HEK293 (cell line): ENCODE measurements at regions not wholly inside any gene's neighbourhood (a gene's known extent, or its start where the extent isn't known, plus 50 kb on each side); places are given as distances from the start of the nearest gene placed in this dataset.

ENCODE experiments used
- KLF16 ChIP-seq: fragments of 450-650 bp; formaldehyde crosslinking; IDR thresholded peaks from 2 replicates; pipeline ENCODE4 v1.5.1; 2017; ENCODE audit warnings: missing biosample characterization, missing genetic modification characterization
- TCF7L2 ChIP-seq: IDR thresholded peaks from 2 replicates; pipeline ENCODE4 v1.6.1; 2011; ENCODE audit warnings: low read depth, mild to moderate bottlenecking, inconsistent platforms, low read length, moderate library complexity, borderline replicate concordance
- ZNF341 ChIP-seq: fragments of 450-650 bp; formaldehyde crosslinking; IDR thresholded peaks from 2 replicates; pipeline ENCODE4; 2016; ENCODE audit warnings: low read depth, missing biosample characterization, missing genetic modification characterization
- TF ChIP-seq, protein P1 (sequence below): fragments of 450-650 bp; formaldehyde crosslinking; IDR thresholded peaks from 2 replicates; pipeline ENCODE4 v1.5.1; 2016; ENCODE audit warnings: missing biosample characterization, missing genetic modification characterization, low read depth
- TF ChIP-seq, protein P2 (sequence below): fragments of 450-650 bp; formaldehyde crosslinking; IDR thresholded peaks from 2 replicates; pipeline ENCODE4 v1.5.1; 2016; ENCODE audit warnings: missing biosample characterization, missing genetic modification characterization
- TF ChIP-seq, protein P3 (sequence below): fragments of 450-650 bp; formaldehyde crosslinking; optimal IDR thresholded peaks from 2 replicates; pipeline ENCODE3; 2016; ENCODE audit warnings: missing biosample characterization, mild to moderate bottlenecking, missing genetic modification characterization
- TF ChIP-seq, protein P4 (sequence below): fragments of 450-650 bp; formaldehyde crosslinking; IDR thresholded peaks from 2 replicates; pipeline ENCODE4 v1.5.1; 2016; ENCODE audit warnings: missing biosample characterization, missing genetic modification characterization

DNA sequence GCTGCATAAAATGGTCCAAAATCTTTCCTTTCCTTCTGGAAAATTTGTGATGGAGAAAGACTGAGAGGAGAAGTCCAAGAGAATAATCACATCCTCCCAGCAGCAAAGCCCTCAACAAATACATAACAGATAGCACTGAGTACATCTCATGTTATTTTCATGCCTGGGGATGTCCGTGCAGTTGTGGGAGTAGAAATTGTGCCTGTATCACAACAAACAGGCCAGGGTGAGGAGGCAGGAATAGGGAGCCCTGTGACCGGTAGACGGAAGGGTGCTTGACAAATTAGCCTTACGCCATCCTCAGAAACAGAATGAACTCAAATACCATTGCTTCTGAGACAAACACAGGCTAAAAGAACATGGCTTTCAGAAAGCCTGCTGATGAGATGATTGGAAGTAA lies 333.2 kb upstream of the UMPS start:
- TF ChIP-seq, protein P1, sequence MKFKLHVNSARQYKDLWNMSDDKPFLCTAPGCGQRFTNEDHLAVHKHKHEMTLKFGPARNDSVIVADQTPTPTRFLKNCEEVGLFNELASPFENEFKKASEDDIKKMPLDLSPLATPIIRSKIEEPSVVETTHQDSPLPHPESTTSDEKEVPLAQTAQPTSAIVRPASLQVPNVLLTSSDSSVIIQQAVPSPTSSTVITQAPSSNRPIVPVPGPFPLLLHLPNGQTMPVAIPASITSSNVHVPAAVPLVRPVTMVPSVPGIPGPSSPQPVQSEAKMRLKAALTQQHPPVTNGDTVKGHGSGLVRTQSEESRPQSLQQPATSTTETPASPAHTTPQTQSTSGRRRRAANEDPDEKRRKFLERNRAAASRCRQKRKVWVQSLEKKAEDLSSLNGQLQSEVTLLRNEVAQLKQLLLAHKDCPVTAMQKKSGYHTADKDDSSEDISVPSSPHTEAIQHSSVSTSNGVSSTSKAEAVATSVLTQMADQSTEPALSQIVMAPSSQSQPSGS (tag by site-specific recombination) = no peak
- TF ChIP-seq, protein P2, sequence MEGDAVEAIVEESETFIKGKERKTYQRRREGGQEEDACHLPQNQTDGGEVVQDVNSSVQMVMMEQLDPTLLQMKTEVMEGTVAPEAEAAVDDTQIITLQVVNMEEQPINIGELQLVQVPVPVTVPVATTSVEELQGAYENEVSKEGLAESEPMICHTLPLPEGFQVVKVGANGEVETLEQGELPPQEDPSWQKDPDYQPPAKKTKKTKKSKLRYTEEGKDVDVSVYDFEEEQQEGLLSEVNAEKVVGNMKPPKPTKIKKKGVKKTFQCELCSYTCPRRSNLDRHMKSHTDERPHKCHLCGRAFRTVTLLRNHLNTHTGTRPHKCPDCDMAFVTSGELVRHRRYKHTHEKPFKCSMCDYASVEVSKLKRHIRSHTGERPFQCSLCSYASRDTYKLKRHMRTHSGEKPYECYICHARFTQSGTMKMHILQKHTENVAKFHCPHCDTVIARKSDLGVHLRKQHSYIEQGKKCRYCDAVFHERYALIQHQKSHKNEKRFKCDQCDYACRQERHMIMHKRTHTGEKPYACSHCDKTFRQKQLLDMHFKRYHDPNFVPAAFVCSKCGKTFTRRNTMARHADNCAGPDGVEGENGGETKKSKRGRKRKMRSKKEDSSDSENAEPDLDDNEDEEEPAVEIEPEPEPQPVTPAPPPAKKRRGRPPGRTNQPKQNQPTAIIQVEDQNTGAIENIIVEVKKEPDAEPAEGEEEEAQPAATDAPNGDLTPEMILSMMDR (tag by site-specific recombination) = no peak
- TF ChIP-seq KLF16 (tag by site-specific recombination) (no peak), ZNF341 (tag by site-specific recombination) (no peak), TCF7L2 (no peak)
- TF ChIP-seq, protein P3, sequence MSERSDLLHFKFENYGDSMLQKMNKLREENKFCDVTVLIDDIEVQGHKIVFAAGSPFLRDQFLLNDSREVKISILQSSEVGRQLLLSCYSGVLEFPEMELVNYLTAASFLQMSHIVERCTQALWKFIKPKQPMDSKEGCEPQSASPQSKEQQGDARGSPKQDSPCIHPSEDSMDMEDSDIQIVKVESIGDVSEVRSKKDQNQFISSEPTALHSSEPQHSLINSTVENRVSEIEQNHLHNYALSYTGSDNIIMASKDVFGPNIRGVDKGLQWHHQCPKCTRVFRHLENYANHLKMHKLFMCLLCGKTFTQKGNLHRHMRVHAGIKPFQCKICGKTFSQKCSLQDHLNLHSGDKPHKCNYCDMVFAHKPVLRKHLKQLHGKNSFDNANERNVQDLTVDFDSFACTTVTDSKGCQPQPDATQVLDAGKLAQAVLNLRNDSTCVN (tag by site-specific recombination) = no peak
- TF ChIP-seq, protein P4, sequence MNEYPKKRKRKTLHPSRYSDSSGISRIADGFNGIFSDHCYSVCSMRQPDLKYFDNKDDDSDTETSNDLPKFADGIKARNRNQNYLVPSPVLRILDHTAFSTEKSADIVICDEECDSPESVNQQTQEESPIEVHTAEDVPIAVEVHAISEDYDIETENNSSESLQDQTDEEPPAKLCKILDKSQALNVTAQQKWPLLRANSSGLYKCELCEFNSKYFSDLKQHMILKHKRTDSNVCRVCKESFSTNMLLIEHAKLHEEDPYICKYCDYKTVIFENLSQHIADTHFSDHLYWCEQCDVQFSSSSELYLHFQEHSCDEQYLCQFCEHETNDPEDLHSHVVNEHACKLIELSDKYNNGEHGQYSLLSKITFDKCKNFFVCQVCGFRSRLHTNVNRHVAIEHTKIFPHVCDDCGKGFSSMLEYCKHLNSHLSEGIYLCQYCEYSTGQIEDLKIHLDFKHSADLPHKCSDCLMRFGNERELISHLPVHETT (tag by site-specific recombination) = no peak
